K562 (cell line): ENCODE measurements at regions not wholly inside any gene's neighbourhood (a gene's known extent, or its start where the extent isn't known, plus 50 kb on each side); places are given as distances from the start of the nearest gene placed in this dataset.
A peak's percentile ranks its signal among the peaks of the same experiment; 100 is the strongest.

ENCODE experiments used
- CHAMP1 ChIP-seq: fragments of 450-650 bp; IDR thresholded peaks from 2 replicates; pipeline ENCODE4 v1.6.1; 2016; ENCODE audit warnings: mild to moderate bottlenecking
- TF ChIP-seq, protein P1 (sequence below), 2 experiments: fragments of 450-650 bp; formaldehyde crosslinking in 1 of 2; IDR thresholded peaks; 2 replicates each; pipeline versions ENCODE4 v1.4.0 to v1.6.1; 2014 to 2020; ENCODE audit warnings: mild to moderate bottlenecking in 2 of 2, borderline replicate concordance in 1 of 2, low read depth in 1 of 2

DNA sequence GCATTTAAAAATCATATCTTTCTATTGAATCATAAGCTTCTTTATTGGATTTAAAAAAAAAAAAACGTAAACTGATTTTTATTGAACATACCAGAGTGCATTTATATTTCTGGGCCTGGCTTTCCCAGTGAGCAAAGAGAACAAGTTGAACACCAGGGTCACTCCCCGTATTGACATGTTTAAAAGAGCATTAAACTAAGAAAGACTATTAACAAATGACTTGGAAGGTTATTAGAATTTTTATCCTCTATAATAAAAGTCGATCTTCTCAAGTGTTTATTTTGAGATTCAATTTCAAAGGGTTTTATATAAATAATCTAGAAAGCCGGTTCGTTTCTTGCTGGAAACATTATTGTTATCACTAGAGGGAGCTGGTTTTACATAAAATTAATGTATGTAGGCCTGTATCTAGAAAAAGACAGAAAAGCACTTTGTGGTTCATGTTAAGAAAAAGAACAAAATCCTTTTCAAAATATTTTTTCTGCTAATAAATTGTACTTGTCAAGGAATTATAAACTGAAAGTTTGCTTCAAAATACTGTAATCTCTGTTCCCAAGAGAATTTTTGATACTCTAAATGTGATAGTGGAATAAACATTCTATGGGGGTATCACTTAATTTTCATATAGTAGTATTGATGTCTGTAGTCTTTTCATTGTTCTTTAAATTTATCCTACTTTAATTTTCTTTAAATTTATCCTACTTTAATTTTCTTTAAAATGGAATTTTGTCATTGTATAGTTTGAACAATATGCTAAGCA is 321.8 kb upstream of the MME start (continued):
- TF ChIP-seq, protein P1, sequence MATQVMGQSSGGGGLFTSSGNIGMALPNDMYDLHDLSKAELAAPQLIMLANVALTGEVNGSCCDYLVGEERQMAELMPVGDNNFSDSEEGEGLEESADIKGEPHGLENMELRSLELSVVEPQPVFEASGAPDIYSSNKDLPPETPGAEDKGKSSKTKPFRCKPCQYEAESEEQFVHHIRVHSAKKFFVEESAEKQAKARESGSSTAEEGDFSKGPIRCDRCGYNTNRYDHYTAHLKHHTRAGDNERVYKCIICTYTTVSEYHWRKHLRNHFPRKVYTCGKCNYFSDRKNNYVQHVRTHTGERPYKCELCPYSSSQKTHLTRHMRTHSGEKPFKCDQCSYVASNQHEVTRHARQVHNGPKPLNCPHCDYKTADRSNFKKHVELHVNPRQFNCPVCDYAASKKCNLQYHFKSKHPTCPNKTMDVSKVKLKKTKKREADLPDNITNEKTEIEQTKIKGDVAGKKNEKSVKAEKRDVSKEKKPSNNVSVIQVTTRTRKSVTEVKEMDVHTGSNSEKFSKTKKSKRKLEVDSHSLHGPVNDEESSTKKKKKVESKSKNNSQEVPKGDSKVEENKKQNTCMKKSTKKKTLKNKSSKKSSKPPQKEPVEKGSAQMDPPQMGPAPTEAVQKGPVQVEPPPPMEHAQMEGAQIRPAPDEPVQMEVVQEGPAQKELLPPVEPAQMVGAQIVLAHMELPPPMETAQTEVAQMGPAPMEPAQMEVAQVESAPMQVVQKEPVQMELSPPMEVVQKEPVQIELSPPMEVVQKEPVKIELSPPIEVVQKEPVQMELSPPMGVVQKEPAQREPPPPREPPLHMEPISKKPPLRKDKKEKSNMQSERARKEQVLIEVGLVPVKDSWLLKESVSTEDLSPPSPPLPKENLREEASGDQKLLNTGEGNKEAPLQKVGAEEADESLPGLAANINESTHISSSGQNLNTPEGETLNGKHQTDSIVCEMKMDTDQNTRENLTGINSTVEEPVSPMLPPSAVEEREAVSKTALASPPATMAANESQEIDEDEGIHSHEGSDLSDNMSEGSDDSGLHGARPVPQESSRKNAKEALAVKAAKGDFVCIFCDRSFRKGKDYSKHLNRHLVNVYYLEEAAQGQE (IDR thresholded peaks at IDR 0.05; ENCODE audit: borderline replicate concordance) = peak; percentile 49; the same call in 1 of the 2 replicates
- TF ChIP-seq, protein P1 (CRISPR knock-in tag; IDR thresholded peaks at IDR 0.05; ENCODE audit: low read depth) = no peak
- TF ChIP-seq CHAMP1 = 0 out of 2 replicates have a peak, but pooled peaks have one; percentile 33
- TF ChIP-seq, all 486 proteins: peak for 5
